Endothelial cell of umbilical vein (primary cell): ENCODE measurements at regions not wholly inside any gene's neighbourhood (a gene's known extent, or its start where the extent isn't known, plus 50 kb on each side); places are given as distances from the start of the nearest gene placed in this dataset.

Experiments used
- BruUV-seq: library from RNA; stranded (reverse); fragments of 400-500 nt; replicated peaks from 2 replicates; lab custom pipeline; 2021; lab: Mats Ljungman, UMichigan
- CTCF ChIA-PET: fragments of 300-600, 350-600 bp; sonication (Branson Sonifier 250); formaldehyde crosslinking; loops from one replicate; lab custom pipeline; 2021; ENCODE audit warnings: antibody characterized with exemption, inconsistent platforms; lab: Charles Lee
- POLR2A ChIA-PET: fragments of 300-600, 350-600 bp; sonication (Branson Sonifier 250); formaldehyde crosslinking; loops from one replicate; lab custom pipeline; 2021; ENCODE audit warnings: antibody characterized with exemption, inconsistent platforms; lab: Charles Lee
- DNase-seq: peaks from one replicate; pipeline ENCODE4 v3.0.0-alpha.2; 2011; ENCODE audit warnings: low read depth, low spot score
- FAIRE-seq: peaks from 2 replicates; lab custom pipeline; 2011; peaks lifted over from hg19 to GRCh38; lab: Jason Lieb, UNC
- H2AFZ ChIP-seq: 2 replicates; pipeline ENCODE4 v1.6.0; 2012; ENCODE audit warnings: low read depth, low read length, control low read depth, inconsistent platforms
- H3K27ac ChIP-seq: 2 replicates; pipeline ENCODE4 v1.5.1; 2011; ENCODE audit warnings: low read depth, mild to moderate bottlenecking, control low read depth, low read length, moderate library complexity; ENCODE audit not compliant: insufficient read depth
- H3K27me3 ChIP-seq, 2 experiments: 2 replicates each; pipeline versions ENCODE4 v1.6.0 to v1.6.1; 2011; ENCODE audit warnings: low read length in 2 of 2, mixed read lengths in 1 of 2; ENCODE audit not compliant: control insufficient read depth in 2 of 2, insufficient read depth in 2 of 2
- H3K36me3 ChIP-seq, 2 experiments: 2 replicates in 1 of 2; 3 replicates in 1 of 2; pipeline ENCODE4 v1.5.1; 2011; ENCODE audit warnings: low read length in 2 of 2, mild to moderate bottlenecking in 1 of 2, moderate library complexity in 1 of 2; ENCODE audit not compliant: control insufficient read depth in 2 of 2, insufficient read depth in 2 of 2; ENCODE audit errors: extremely low read depth in 1 of 2
- H3K4me1 ChIP-seq: 3 replicates; pipeline ENCODE4 v1.5.1; 2011; ENCODE audit warnings: mild to moderate bottlenecking, low read length; ENCODE audit not compliant: control insufficient read depth, insufficient read depth; ENCODE audit errors: extremely low read depth
- H3K4me2 ChIP-seq: 2 replicates; pipeline ENCODE4 v1.6.1; 2011; ENCODE audit warnings: low read length, control low read depth, mixed read lengths; ENCODE audit not compliant: insufficient read depth
- H3K4me3 ChIP-seq, 3 experiments: fragments of 200-600 bp in 1 of 3; sonication (generic), shearing (Covaris generic) in 1 of 3; replicated peaks in 1 of 3; 2 replicates each; pipeline ENCODE4 v1.5.1; 2011 to 2016; ENCODE audit warnings: control low read depth in 3 of 3, low read length in 3 of 3, mild to moderate bottlenecking in 2 of 3, inconsistent platforms in 1 of 3, low read depth in 1 of 3, moderate library complexity in 1 of 3; ENCODE audit not compliant: insufficient read depth in 1 of 3
- H3K79me2 ChIP-seq: 2 replicates; pipeline ENCODE4 v1.6.0; 2012; ENCODE audit warnings: low read length, inconsistent platforms; ENCODE audit not compliant: control insufficient read depth, insufficient read depth
- H3K9ac ChIP-seq: replicated peaks from 2 replicates; pipeline ENCODE3; 2011; ENCODE audit warnings: low read length, control low read depth; ENCODE audit not compliant: insufficient read depth; ENCODE audit errors: extremely low read depth
- H3K9me1 ChIP-seq: replicated peaks from 3 replicates; pipeline ENCODE4 v1.6.0; 2011; ENCODE audit warnings: mild to moderate bottlenecking, low read length; ENCODE audit not compliant: control insufficient read depth, insufficient read depth; ENCODE audit errors: extremely low read depth
- H3K9me3 ChIP-seq: replicated peaks from 2 replicates; pipeline ENCODE4 v1.5.1; 2012; ENCODE audit warnings: low read length, inconsistent platforms; ENCODE audit not compliant: control insufficient read depth, insufficient read depth
- H4K20me1 ChIP-seq: replicated peaks from 2 replicates; pipeline ENCODE3; 2011; ENCODE audit warnings: mild to moderate bottlenecking, low read length; ENCODE audit not compliant: control insufficient read depth, insufficient read depth; ENCODE audit errors: extremely low read depth
- CTCF ChIP-seq, 2 donors: IDR thresholded peaks; 1 replicate in 1 of 2; 2 replicates in 1 of 2; pipeline ENCODE4 v1.5.1; 2011; ENCODE audit warnings: low read length in 2 of 2, mild to moderate bottlenecking in 2 of 2, moderate library complexity in 2 of 2, control low read depth in 1 of 2, inconsistent platforms in 1 of 2, low read depth in 1 of 2; ENCODE audit not compliant: insufficient read depth in 1 of 2; ENCODE audit errors: extremely low read depth in 1 of 2
- EZH2 ChIP-seq: IDR thresholded peaks from 2 replicates; pipeline ENCODE4 v1.6.1; 2012; ENCODE audit warnings: borderline replicate concordance, low read depth, mild to moderate bottlenecking, moderate library complexity, low read length, inconsistent platforms; ENCODE audit not compliant: severe bottlenecking
- FOS ChIP-seq: IDR thresholded peaks from 2 replicates; pipeline ENCODE4 v1.6.1; 2011; ENCODE audit warnings: mild to moderate bottlenecking, low read length, moderate library complexity, borderline replicate concordance; ENCODE audit not compliant: insufficient read depth
- GATA2 ChIP-seq: IDR thresholded peaks from 2 replicates; pipeline ENCODE4 v1.7.0; 2011; ENCODE audit warnings: low read depth, mild to moderate bottlenecking, moderate library complexity, mixed read lengths, low read length; ENCODE audit not compliant: insufficient read length, insufficient read depth
- JUN ChIP-seq: IDR thresholded peaks from 2 replicates; pipeline ENCODE4 v1.6.1; 2011; ENCODE audit warnings: borderline replicate concordance, low read depth; ENCODE audit not compliant: insufficient read length, insufficient read depth
- MAX ChIP-seq: IDR thresholded peaks from 2 replicates; pipeline ENCODE4 v1.6.1; 2011; ENCODE audit not compliant: insufficient read depth, insufficient read length
- MYC ChIP-seq: IDR thresholded peaks from one replicate; pipeline ENCODE4 v1.6.1; 2011; ENCODE audit warnings: mild to moderate bottlenecking, low read depth, low read length
- POLR2A ChIP-seq: IDR thresholded peaks from 2 replicates; pipeline ENCODE4 v1.6.1; 2012; ENCODE audit warnings: low read depth, mild to moderate bottlenecking, control low read depth, low read length
- POLR2AphosphoS5 ChIP-seq: IDR thresholded peaks from 2 replicates; pipeline ENCODE4 v1.6.1; 2012; ENCODE audit warnings: low read depth, mild to moderate bottlenecking, control low read depth, low read length, moderate library complexity; ENCODE audit not compliant: insufficient read depth
- dilution Hi-C: fragments of 300-500 bp; cut with MboI; formaldehyde crosslinking; loops from one replicate; pipeline ENCODE4 v1.15.0; 2019; ENCODE audit warnings: low sequenced_read_pairs; ENCODE audit not compliant: extremely low pct_ligation_motif_present
- intact Hi-C: fragments of 100-400 bp; cut with micrococcal nuclease; formaldehyde crosslinking; loops from one replicate; pipeline ENCODE4 v1.10.0; 2022

DNA sequence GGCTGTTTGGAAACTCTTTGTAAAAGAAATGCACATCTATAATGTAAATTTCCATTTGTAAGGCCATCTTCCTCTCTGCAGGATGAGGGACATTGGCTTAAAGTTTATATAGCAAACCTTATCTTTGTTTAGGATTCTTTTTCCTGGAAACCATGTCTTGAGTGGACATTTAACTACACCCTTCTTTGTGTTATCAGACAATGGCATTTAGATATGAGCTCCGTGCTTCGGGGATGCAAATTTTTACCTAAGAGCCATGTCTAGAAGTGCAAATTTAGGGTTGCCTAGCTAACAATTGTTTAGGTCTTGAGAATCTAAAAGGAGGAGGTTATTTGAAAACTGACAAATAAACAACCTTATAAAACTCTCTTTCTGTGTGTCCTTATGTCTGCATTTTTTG is 623.8 kb downstream of the MMUT start:
- H3K9me3 ChIP-seq, result peaks cover 2% of the 10 kb centered on the region
- H2AFZ ChIP-seq, result no peak overlapping the region
- dilution Hi-C loops (no loop called here), intact Hi-C loops (no loop called here)
- no peaks in the 10 kb centered on the region for H3K27me3 ChIP-seq
- H3K27ac ChIP-seq, result no peak overlapping the region
- H3K4me1 ChIP-seq, result no peaks in the 10 kb centered on the region
- TF ChIP-seq FOS, result no peak
- no peak for TF ChIP-seq JUN
- TF ChIP-seq MAX, result no peak
- no peak for TF ChIP-seq EZH2
- TF ChIP-seq POLR2AphosphoS5, result no peak
- no peak for TF ChIP-seq POLR2A
- TF ChIP-seq CTCF (IDR thresholded peaks at IDR 0.05; ENCODE audit: extremely low read depth in 1 of 2, insufficient read depth in 1 of 2, low read depth in 1 of 2, low read length in 2 of 2), result no peak
- no peak for TF ChIP-seq MYC
- no peak for TF ChIP-seq GATA2
- H3K9ac ChIP-seq, result no peak overlapping the region
- FAIRE-seq (no peak), DNase-seq (no peak)
- no peaks in the 10 kb centered on the region for H3K79me2 ChIP-seq
- ChIA-PET CTCF (no interaction called here), POLR2A (no interaction called here)
- no TSS peak for BruUV-seq
- H3K36me3 ChIP-seq, result no peaks in the 10 kb centered on the region
- no peaks in the 10 kb centered on the region for H3K9me1 ChIP-seq
- H3K4me3 ChIP-seq, result no peak overlapping the region
- no peaks in the 10 kb centered on the region for H4K20me1 ChIP-seq
- no peak overlapping the region for H3K4me2 ChIP-seq
